ENCODE measurements at regions not wholly inside any gene's neighbourhood (a gene's known extent, or its start where the extent isn't known, plus 50 kb on each side); places are given as distances from the start of the nearest gene placed in this dataset.

DNA sequence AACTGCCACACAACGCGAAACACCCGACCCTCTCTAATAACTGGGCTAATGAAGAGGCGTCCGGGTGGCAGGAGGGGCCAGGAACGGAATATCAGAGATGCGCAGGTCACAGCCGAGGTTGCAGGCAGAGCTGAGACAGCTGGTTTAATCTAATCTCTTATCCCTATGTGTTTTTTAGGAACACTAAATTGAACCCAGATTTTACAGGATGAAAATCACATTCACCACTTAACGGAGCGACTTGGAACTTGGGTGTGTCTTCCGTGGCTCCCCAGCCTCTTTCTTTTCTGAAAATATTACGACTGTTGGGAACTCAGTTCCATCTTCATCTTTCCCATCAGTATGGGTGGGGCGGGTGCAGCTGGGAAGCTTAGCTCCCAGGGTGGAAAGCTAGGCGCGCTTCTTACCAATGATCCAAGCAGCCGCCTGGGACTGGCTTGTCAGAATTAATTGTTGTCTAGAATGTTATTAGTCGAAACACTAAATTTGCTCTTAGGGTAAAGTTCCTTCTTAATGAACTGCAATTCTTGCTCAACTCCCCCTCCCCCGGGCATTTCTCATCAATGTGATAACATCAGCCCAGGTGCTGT is 92.5 kb downstream of the IRX2 start:
- DNase-seq (ENCODE audit: low read depth in 2 of 3, low spot score in 2 of 3) = no peak

DNA sequence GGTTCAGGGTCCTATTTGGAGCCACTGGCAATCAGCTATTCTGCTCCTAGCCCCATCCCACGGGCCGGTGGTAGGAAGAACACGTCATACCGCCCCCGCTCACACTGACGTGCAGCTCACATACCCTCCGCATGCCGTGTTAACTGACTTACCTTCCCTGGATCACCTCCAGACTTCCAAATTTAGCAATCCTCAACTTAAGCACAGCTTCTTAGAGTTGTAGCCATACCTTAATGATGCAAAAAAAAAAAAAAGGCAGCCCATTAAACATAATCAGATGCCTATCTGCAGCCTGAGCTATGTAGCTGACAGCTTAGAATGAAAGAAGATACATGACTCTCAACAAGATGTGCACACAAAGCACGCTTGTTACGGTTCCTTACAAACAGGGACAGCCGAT is 93.0 kb downstream of the IRX2 start:
- DNase-seq (ENCODE audit: low read depth in 2 of 3, low spot score in 2 of 3) = no peak

DNA sequence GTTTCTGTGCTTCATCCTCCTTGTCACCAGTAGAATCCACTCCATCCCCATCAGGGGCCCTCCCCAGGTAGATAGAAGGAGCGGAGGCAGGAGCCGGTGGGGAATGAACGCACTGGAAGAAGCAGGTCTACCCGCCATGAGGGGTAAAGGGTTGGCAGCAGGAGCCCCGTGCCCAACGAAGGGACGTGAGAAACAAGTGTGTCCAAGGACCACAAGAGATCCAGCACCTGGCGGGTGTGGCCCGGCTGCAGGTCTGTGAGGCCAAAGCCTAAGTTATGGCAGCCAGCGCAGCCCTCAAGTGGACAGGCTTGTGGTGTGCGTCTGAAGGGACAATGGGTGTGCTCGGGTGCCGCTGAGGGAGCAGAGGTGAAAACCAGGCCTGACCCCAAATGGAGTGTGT is 94.3 kb downstream of the IRX2 start:
- DNase-seq (ENCODE audit: low read depth in 2 of 3, low spot score in 2 of 3) = no peak

DNA sequence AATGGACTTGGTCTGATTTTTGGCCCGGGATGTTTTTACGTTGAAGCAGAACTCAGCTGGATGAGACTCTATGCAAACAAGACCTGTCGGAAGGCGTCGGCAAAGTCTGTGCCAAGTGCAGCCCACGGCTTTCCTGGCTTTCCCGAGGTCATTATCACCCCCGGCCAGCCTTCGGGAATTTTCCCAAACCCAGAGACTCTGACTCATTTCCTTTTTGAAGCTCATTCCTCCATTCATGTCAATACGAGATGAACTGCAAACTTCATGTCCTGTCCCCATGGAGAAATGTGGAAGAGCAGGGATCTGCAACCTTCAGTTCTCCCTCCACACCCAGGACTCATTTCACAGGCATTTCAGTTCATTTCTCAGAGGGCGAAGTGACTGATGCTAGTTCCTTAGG is 95.3 kb downstream of the IRX2 start:
- DNase-seq (ENCODE audit: low read depth in 2 of 3, low spot score in 2 of 3) = no peak

DNA sequence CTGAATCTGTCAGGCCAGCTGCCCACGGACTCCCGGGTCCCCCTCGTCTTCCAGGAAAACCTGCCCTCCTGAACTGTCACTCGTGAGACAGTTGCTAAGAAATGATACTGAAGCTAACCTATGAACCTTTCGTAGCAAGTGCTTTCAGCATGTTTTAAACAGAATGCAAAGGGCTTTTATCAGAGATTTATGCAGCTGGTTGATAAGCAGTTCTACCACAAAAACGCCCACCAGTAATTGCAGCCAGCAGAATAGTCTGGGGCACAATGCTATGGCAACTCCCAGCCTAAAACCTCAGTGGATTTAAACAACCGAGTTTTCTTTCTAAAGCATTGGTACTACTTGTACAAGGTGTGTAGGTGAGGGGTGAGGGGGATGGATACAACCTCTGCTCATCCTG is 97.5 kb downstream of the IRX2 start:
- DNase-seq (ENCODE audit: low read depth in 2 of 3, low spot score in 2 of 3) = no peak

DNA sequence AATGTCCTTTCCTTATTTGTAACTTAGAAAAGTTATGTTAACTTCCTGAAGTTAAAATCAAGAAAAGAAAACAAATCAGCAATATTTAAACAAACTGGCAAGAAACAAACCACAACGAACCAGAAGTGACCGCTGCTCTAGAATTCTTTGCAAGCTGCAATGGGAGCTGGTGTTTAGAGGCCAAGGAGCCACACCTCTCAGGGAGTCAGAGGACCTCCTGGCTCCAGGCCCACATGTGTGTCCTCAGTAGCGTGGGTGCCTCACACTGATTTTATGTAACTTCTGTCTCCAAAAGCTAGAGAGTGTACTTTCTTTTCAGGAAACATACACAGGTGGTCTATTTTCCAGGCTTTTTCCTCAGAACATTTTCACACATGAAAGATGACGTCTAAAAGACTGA is 100.4 kb downstream of the IRX2 start:
- no peak for DNase-seq (ENCODE audit: low read depth in 2 of 3, low spot score in 2 of 3)

DNA sequence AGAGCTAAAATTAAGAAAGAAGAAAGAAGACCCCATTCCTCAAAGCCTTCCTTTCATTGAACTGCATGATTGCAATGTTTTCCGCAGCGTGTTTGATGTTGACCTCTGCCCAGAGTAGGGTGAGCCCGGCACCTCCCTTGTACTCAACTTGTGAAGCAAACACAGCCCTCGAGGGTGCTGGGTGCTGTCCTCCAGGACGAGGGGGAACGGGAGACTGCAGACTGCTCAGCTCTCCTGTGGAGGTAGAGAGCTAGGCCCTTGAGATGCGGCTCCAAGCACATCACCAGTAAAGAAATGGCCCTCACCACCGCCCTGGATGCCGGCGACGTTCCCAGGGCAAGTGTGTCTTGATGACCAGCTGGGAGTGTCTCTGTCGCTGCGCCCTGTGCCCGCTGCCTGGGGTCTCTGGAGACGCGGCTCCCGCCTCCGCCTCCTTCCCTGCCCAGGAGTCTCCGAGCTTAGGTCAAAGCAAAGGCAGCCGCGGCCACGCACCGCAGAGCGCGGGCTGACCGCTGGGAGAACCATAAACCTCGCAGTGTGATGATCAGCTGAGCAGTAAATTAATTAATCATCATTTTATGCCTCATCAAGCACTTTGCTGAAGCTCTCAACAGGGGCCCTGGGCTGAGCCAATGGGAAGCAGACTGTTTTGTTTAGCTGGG is 108.7 kb downstream of the IRX2 start:
- DNase-seq (ENCODE audit: low read depth in 2 of 3, low spot score in 2 of 3) = no peak

DNA sequence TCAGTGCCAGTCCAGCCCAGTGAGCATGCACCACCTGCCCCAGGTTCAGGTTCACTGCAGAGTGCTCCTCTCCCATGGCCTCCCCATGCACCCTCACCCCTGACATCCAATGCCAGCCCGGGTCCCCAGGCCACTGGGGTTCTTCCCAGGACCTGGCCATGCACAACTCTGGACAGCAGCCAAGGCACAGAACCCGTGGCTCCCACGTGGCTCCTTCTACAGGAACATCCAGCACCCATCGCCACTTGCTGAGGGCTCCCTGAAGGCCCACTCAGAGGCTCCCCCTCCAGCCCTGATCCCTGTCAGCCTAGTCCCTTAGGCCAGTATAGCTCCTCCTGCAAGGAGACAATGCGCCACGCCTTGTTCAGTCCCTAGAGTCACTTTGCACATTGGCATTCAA is 110.8 kb downstream of the IRX2 start:
- DNase-seq (ENCODE audit: low read depth in 2 of 3, low spot score in 2 of 3) = no peak

DNA sequence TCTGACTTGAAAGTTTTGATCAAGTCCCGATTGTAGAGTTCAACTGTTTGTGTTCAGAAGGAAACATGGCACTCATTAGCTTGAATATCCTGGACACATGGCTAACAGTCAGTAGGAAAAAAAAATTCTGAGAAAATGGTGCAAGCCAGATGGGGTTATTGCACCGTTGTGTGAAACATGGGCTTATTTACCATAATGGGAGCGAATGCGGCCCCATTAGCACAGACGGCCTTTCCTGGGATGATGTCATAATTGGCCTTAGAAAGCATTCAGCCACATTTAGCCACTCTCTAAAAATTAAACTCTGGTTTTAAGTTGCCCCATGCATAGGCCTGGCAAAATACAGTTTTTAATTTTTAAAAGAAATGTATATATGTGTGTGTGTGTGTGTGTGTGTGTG is 112.1 kb downstream of the IRX2 start:
- no peak for DNase-seq (ENCODE audit: low read depth in 2 of 3, low spot score in 2 of 3)

DNA sequence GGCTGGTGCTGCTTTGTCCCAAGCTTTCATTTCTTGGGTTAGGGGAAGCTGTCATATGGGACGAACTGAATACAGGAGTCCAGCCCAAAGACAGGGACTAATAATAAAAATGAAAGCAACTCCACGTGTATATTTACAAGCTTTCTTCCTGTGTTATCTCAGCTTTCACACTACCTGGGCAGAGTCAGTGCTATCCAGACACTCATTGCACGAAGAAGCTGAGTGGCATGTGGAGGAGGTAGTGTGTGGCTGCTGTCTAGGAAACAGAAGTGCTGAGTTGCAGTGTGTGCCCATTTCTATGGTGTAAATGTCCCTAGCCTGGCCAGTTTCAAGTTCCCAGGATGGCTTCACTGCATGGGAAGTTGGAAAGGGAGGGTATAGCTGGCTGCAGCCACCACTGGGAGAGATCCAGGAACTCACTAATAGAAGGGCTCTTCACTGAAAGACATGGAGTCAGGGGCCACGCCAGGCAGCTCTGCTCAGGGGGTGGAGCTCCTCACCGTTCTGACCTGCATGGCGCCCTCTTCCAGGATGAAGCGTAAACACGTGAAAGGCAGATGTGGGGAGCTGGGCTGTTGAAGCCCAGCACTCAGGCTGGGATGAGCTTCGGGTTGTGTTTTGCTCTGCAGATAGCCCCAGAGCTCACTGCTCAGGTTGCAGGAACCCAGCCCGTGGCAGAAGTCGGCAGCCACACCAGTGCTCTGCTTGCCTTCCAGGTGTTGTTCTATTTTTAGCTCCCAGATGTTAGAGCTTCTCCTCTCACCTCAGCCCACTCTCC is 116.9 kb downstream of the IRX2 start:
- no peak for DNase-seq (ENCODE audit: low read depth in 2 of 3, low spot score in 2 of 3)

DNA sequence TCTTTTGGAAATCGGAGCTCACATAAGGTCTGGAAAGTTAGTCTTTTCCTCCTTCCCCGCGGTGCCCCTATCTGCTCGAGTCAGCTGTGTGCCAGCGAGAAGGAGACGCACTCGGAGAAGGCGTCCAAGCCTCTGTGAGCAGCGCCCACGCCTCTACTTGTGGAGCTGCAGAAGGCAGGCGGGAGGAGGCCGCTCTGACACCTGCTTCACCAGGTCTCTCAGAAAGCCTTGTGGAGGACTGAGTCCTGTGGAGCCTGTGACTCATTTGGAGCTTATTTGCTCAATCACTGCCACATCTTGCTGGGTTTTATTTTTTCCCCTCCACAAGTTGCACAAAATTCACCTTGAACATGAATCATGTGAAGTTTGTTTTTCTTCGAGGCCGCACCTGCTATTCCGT is 117.5 kb downstream of the IRX2 start:
- DNase-seq (ENCODE audit: low read depth in 2 of 3, low spot score in 2 of 3) = no peak

DNA sequence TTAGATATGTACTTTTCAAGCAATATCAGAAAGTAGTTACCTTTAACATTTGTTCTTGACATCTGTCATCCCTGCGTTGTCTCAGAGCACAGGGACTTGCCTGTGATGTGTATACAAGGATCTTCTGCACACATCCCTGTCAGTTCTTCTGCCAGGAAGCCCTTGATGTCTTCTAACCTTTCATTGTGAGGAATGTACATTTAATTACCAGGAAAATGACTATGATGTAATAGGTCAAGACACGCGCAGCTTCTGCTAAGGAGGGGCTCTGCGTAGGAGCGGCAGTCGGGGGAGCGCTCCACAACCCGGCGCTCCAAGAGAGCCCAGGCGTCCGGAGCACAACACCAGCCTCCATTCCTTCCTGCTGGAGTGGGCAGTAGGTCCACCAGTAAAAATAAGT is 119.7 kb downstream of the IRX2 start:
- no peak for DNase-seq (ENCODE audit: low read depth in 2 of 3, low spot score in 2 of 3)

DNA sequence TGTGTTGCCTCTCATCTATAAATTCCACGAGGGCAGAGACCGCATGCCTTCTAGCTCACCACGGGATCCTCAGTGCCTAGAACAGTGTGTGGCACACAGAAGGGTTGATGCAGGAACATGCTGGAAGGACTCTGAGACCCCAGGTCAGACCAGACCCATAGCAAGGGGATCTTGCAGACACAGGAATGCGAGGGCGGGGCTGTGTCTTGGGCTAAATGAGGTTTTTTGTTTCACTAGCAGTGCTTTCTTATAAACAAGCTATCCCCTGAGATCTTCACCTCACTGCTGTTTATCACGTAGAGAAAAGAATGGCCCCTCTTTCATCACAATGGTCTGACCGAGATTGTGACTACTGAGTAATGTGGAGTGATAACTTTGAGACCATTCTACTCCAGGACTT is 122.4 kb downstream of the IRX2 start:
- DNase-seq (ENCODE audit: low read depth in 2 of 3, low spot score in 2 of 3) = no peak

DNA sequence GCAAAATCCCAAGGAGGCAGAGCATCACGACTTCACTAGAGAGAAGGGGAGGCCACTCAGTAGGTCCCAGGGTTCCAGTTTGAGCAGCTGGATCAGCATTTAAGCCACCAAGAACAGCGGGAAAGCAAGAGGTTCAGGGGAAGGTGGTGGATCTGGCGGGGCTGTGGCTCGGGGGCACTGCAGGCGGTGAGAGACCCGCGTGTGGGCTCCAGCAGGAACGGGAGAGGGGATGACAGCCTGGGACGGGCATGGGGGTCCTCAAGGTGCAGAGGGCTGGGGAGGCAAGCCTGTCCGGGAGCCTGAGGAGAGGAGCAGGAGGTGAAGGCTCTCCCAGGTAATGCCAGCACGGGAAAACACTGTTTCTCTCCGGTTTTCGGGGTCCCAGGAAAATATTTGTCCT is 123.6 kb downstream of the IRX2 start:
- no peak for DNase-seq (ENCODE audit: low read depth in 2 of 3, low spot score in 2 of 3)

DNA sequence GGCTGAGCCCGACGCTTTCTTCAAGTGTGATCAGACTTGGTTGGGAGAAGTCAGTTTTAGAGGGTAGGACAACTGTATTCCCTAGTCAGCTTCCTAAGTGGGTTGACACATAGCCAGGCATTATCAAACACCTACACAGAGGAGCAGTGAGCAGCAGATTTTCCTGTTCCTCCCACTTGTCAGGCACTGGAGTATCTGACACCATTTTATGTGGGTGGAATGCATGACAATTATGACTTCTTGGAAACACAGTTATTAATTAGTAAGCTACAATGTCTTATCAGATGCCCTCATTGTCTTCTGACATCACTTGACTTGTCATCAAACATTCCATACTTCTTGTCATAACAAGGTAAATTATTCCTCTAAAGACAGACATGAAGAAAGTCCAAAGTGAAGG is 124.9 kb downstream of the IRX2 start:
- no peak for DNase-seq (ENCODE audit: low read depth in 2 of 3, low spot score in 2 of 3)

DNA sequence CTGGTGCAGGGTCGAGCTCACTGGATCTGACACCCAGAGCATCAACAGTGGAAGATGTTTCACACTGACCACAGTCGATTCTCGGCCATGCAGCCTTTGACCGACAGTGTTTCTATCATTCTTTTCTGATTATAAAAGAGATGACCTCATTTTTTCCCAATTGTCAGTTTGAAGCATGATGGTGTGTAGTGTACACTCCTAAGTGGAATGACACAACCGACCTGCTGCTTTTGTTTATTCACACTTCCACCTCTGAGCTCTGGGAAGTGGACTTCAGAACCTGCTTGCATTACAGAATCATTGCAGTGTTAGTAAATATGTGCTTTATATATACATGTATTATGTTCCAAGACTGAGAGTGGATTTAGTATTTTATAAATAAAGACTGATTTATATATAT is 128.6 kb downstream of the IRX2 start:
- DNase-seq (ENCODE audit: low read depth in 2 of 3, low spot score in 2 of 3) = no peak

DNA sequence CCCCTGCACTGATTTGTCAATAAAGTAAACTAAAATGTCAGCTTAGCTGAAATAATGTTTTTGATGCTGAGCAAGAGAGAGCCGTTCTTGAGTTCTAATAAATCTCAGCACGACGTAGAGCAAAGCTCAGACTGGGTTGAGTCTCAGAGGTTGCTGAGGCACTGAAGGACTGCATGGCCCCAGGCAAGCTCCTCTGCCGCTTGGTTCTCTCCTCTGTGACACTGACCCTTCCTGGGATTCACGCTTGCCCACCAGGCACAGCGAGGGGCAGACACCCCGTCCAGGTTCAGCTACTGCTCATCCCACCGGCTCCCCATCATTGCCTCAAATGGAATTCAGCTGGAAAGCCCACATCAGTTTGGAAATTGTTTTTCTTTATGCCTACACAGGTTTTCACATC is 129.8 kb downstream of the IRX2 start:
- no peak for DNase-seq (ENCODE audit: low read depth in 2 of 3, low spot score in 2 of 3)

DNA sequence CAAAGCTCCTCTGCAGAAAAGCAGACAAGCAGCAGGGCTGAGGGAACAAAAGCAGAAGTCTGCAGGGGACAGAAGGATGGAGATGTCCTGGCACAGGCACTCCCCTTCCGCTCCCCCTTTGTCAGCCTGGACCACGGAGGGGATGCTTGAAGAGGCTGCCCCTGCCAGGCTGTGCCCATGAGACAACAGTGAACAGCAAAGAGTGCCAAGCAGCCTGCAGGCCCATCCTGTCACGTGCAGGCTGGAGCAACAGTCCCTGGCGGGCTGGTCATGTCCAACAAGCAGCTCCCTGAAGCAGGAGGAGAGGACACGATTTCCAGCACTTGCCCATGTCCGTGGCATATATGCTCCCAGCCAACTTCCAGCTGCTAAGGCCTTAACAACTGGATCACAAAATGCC is 132.3 kb downstream of the IRX2 start:
- DNase-seq (ENCODE audit: low read depth in 2 of 3, low spot score in 2 of 3) = no peak

DNA sequence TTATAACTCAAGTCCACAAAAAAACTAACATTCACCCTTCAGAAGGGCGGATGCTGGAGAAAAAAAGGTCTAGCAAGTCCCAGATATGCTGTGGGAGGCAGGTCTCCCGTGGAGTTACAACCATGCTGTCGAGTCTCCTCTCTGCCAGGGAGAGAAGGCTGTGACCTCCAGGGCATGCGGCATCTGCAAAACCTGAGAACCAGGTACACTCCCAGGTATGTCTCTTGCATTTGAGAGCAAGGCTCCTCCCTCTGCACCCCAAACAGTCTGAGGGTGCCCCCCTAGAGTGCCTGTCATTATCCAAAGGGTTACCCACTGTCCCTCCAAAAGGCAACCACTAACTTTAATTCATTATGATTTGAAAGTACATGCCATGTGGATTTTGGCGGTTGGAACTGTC is 134.0 kb downstream of the IRX2 start:
- DNase-seq (ENCODE audit: low read depth in 2 of 3, low spot score in 2 of 3) = no peak

DNA sequence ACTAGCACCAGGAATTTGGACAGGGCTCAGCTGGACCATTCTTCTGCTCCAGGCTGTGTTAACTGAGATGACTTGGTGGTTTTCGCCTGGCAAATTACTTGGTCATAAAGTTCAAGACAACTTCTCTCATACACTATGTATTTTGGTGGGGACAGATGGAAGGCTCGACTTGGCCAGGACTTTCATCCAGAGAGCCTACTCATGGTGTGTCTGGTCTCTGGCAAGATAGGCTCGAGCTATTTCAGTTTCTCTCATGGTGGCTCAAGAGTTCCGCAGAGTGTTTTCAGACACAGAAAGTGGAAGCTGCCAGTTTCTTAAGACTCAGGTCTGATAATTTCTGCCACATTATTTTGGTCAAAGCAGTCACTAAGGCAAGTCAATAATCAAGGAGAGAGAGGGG is 135.6 kb downstream of the IRX2 start:
- DNase-seq (ENCODE audit: low read depth in 2 of 3, low spot score in 2 of 3) = no peak

DNA sequence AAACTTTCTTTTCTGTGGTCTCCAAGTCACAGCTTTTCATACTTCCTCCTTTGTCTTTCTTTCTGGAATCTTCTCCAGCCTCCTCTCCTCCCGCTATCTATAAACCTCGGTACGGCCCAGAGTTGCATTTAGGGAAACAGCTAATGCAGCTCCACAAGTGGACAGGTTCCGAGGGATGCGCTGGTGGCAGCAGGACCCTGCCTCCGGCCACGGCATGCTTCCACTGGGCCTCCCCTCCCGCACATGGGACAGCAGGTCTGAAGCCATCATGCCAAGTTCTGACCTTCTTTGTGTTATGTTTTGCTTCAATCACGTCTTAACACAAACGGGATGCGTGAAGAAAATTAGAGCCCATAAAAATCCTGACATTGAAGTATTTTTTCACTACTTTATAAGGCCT is 136.9 kb downstream of the IRX2 start:
- DNase-seq (ENCODE audit: low read depth in 2 of 3, low spot score in 2 of 3) = no peak

DNA sequence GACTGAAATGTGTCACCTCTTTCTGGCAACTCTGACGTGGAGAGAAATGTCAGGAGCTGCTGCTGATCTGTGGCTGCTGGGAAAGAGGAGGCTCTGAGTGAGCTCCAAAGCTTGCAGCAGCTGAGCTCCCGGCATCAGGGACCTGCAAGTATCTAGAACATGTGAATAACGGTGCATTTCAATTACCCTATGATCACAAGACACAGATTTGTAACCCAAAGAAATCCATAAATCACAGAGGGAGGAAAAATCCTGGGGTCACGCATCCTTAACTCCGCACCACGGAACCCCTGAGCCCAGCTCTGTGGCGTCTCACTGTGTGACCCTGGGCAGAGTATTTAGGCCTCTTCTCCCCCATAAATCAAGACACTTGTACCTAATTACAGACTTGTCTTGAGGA is 139.8 kb downstream of the IRX2 start:
- DNase-seq (ENCODE audit: low read depth in 2 of 3, low spot score in 2 of 3) = no peak
